ENCODE measurements at regions not wholly inside any gene's neighbourhood (a gene's known extent, or its start where the extent isn't known, plus 50 kb on each side); places are given as distances from the start of the nearest gene placed in this dataset.

GRCh38 chrX:131791608-131792355, 231.3 kb upstream of the STK26 start:
- Histone ChIP-seq H3K36me3 (no peaks in the 10 kb centered on the region), H3K27me3 (peaks cover 3% of the 10 kb centered on the region), H3K9me3 (no peaks in the 10 kb centered on the region), H3K4me3 (peak overlapping the region; percentile 44 to 68), H3K4me1 (no peaks in the 10 kb centered on the region), H3K27ac (no peak overlapping the region)
- intact Hi-C loops (cut with DNase I), result loop anchor here (1.0 to 2.0 kb wide), 5 partner anchors 8 to 81 kb away; no protein-coding TSS in a partner anchor
- DNase-seq (ENCODE audit: low spot score in 2 of 2), result no peak
- TF ChIP-seq, protein P1, sequence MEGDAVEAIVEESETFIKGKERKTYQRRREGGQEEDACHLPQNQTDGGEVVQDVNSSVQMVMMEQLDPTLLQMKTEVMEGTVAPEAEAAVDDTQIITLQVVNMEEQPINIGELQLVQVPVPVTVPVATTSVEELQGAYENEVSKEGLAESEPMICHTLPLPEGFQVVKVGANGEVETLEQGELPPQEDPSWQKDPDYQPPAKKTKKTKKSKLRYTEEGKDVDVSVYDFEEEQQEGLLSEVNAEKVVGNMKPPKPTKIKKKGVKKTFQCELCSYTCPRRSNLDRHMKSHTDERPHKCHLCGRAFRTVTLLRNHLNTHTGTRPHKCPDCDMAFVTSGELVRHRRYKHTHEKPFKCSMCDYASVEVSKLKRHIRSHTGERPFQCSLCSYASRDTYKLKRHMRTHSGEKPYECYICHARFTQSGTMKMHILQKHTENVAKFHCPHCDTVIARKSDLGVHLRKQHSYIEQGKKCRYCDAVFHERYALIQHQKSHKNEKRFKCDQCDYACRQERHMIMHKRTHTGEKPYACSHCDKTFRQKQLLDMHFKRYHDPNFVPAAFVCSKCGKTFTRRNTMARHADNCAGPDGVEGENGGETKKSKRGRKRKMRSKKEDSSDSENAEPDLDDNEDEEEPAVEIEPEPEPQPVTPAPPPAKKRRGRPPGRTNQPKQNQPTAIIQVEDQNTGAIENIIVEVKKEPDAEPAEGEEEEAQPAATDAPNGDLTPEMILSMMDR (IDR thresholded peaks at IDR 0.05), result no peak

GRCh38 chrX:131792356-131792749, 230.7 kb upstream of the STK26 start:
- Histone ChIP-seq H3K27ac (peak overlapping the region; percentile 78 to 93), H3K9me3 (no peaks in the 10 kb centered on the region), H3K36me3 (no peaks in the 10 kb centered on the region), H3K4me1 (no peaks in the 10 kb centered on the region), H3K27me3 (peaks cover 3% of the 10 kb centered on the region), H3K4me3 (peak overlapping the region; percentile 55 to 68)
- DNase-seq (ENCODE audit: low spot score in 2 of 2), result peak; percentile 72 to 95
- intact Hi-C loops (cut with DNase I), result loop anchor here (1.0 to 2.0 kb wide), 5 partner anchors 9 to 82 kb away; no protein-coding TSS in a partner anchor
- TF ChIP-seq, protein P1 (IDR thresholded peaks at IDR 0.05), result peak; percentile 45 to 63 (median 52)

DNA sequence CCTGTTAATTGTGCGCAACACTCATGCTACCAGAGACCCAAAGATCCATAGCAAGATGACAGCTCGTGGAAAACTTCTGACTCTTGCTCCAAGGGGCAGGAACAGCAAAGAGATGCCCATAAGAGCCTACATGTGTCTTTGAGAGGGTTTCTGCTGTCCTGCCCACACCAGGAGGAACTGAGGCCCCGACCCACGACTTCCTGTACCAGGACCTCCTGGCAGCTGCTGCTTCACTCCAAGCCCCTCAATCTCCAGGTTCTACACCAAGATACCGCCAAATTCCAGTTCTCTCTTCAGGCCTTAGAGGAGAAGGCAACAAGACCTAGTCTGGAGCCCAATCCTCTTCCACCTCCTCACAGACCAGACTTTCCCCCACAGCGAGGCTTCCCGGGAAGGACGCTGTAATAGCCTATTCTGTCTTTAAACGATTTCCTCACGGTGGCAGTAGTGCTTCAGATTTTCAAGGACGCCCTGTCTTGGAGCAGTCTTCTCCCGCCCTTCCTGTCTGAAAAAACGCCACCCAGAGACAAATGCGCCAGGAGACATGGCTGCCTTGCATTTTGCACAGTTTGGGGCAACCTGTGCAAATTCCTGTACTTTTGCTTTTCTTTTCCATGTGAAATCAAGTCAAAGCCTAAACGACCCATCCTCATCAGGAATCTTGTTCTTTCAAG, 230.2 kb upstream of the STK26 start:
- TF ChIP-seq, protein P1 (IDR thresholded peaks at IDR 0.05), result peak; percentile 22 to 60 (median 34)
- Histone ChIP-seq H3K9me3 (no peaks in the 10 kb centered on the region), H3K4me3 (peak overlapping the region; percentile 55 to 68), H3K27ac (peak overlapping the region; percentile 78 to 93), H3K4me1 (no peaks in the 10 kb centered on the region), H3K27me3 (peaks cover 3% of the 10 kb centered on the region), H3K36me3 (no peaks in the 10 kb centered on the region)
- DNase-seq (ENCODE audit: low spot score in 2 of 2), result peak; percentile 58 to 94
- intact Hi-C loops (cut with DNase I), result loop anchor here (1.0 to 2.0 kb wide), 5 partner anchors 10 to 82 kb away; no protein-coding TSS in a partner anchor

GRCh38 chrX:131795442-131796229, 227.5 kb upstream of the STK26 start:
- H3K9me3 ChIP-seq, result no peaks in the 10 kb centered on the region
- TF ChIP-seq, protein P1 (IDR thresholded peaks at IDR 0.05), result no peak
- intact Hi-C loops (cut with DNase I), result no loop called here
- H3K4me1 ChIP-seq, result no peaks in the 10 kb centered on the region
- H3K36me3 ChIP-seq, result no peaks in the 10 kb centered on the region
- no peak overlapping the region for H3K4me3 ChIP-seq
- DNase-seq (ENCODE audit: low spot score in 2 of 2), result no peak
- H3K27me3 ChIP-seq, result peaks cover 3% of the 10 kb centered on the region
- H3K27ac ChIP-seq, result no peak overlapping the region

GRCh38 chrX:131801066-131801465, 222.0 kb upstream of the STK26 start:
- H3K27ac ChIP-seq, result no peak overlapping the region
- no peaks in the 10 kb centered on the region for H3K9me3 ChIP-seq
- DNase-seq (ENCODE audit: low spot score in 2 of 2), result no peak
- H3K36me3 ChIP-seq, result no peaks in the 10 kb centered on the region
- H3K4me3 ChIP-seq, result no peak overlapping the region
- TF ChIP-seq, protein P1 (IDR thresholded peaks at IDR 0.05), result no peak
- no peaks in the 10 kb centered on the region for H3K4me1 ChIP-seq
- intact Hi-C loops (cut with DNase I), result no loop called here
- H3K27me3 ChIP-seq, result no peaks in the 10 kb centered on the region

Data from ascending aorta (tissue), 2 donors.